NCI-H226 (cell line): ENCODE measurements at regions not wholly inside any gene's neighbourhood (a gene's known extent, or its start where the extent isn't known, plus 50 kb on each side); places are given as distances from the start of the nearest gene placed in this dataset.

Experiments used
- DNase-seq: peaks from one replicate; pipeline ENCODE4 v3.0.0-alpha.2; 2015

DNA sequence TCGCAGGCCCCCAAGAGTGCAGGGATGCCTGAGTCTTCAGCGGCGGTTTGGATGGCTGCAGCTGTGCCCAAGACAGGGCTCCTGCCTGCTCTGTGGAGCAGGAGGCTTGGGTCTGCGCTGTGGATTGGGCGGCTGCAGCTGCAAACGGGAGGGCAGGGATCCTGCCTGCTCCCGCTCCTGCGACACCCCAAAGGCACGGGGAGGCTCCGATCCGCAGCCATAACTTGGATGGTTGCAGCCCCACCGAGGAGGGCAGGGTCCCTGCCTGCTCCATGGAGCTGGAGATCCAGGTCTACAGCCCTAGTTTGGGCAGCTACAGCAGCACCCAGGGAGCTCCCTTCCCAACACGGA, 898.8 kb upstream of the NEGR1 start:
- no peak for DNase-seq

DNA sequence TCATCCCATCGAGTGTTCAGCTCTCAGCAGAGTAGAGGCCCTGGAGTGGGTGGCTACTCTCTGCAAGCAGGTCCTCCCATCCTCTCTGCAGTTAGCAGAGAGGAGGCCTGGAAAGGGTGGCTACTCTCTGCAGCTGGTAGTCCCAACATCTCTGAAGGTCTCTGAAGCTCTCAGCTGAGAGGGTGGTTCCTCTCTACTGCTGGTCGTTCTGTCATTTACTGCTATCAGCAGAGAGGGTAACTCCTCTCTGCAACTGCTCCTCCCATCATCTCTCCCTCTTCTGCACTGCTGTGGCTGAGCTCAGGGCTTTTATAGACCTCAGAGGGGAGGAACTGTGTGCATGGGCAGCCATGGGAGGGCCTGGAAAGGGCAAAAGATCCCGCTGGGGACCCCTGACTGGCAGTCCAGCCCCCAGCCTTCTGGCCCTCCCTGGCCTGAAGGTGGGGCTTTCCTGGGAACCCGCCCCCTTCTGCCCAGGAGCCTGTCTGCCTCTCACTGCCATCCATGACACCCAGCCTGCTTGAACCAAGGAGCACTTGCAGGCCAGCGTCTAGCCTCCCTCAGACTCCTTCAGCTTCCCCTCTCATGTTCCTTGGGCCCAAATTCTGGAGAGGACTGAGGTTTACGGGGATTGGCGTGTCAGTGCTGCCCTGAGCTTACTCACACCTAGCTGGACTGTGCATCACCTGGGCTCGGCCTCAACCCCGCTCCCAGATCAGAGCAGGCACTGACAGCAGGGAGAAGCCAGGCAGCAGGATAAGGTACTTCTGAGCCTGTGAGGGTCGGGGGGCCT, 898.3 kb upstream of the NEGR1 start:
- DNase-seq, result no peak

DNA sequence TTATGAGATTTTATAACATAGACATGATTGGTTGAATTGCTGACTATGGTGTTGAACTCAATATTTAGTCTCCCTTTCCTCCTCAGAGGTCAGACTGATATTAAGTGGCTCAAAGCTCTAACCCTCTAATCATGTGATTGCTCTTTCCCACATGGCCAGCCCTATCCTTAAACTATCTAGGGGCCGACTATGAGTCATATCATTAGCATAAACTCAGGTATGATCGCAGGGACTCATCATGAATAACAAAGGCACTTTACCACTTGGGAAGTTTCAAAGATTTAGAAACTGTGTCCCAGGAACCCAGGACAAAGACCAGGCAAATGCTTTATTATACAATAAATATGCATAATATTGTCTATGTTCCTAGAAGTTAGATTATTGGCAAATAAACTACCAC, 894.6 kb upstream of the NEGR1 start:
- DNase-seq, result no peak

DNA sequence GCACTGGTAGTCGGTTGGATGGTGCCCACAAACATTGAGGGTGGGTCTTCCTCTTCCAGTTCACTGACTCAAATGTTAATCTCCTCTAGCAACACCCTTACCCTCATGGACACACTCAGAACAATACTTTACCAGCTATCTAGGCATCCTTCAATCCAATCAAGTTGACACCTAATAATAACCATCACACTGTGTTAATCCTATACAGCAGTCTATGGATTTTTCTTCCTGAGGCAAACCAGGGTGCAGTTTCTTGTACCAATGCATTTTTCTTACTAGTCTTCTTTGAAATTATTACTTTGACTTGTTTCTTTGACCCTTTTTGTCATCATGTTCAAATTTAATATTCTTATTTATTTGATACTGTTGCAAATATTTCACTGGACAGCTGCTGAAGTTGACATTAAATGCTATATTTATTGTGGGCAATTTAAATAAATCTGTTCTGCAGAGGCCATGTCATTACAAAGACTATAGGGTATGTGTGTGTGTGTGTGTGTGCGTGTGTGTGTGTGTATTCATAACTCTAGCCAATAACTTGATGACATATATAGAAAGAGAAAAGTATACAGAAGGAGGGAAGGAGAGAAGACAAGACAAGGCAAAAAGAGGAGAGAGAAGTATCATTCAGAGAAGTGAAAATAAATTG, 884.8 kb upstream of the NEGR1 start:
- DNase-seq, result no peak

DNA sequence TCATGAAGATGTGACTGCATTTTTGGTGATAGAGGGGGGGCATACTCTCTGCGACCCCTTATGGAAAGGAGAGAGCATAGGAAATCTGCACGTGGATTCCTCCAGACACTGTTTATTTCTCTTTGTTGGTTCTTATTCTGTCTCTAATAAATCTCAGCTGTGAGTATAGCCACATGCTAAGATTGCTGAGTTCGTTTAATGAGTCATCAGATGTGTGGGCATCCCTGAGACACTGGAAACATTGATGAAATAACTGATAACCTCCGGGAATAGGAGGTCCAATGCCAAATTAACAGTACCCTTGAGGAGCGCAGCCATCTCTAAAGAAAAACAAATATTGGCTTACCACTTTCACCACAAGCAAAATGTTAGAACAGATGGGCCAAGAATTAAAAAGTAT, 880.2 kb upstream of the NEGR1 start:
- no peak for DNase-seq

DNA sequence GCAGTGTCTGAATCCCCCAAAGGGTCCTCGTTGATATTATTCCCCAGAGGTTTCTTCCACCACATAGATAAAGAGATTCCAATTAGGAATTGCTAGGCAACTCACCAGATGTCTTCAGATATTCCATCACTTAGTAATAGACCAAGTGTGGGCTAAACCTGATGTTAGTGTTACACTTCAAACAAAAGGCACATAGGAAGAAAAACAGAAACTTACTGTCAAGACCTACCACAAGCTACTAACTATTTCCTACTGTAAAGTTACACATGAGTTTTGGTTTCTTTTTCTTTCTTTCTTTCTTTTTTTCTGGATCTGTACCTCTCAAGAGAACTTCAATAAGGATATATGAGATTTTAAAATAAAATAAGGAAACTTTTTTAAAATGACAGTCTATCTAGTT, 879.1 kb upstream of the NEGR1 start:
- DNase-seq, result no peak

DNA sequence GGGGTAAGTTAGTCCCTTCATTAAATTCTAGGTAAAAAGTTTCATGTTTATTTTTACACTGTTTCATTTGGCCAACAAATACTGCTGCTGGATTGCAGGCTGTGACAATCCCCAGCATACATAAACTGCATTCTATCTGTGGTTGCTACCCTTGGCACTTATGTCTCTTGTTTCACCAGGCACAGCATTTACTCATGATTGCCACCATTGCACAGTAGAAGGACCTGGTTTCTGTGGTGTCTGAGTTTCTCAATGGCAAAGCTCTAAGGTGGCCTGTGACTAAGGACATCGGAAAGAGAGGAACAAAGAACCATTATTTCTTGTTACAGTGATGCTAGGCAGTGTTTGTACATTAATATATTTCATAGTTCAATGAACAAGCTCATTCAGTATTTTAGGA, 878.4 kb upstream of the NEGR1 start:
- no peak for DNase-seq

DNA sequence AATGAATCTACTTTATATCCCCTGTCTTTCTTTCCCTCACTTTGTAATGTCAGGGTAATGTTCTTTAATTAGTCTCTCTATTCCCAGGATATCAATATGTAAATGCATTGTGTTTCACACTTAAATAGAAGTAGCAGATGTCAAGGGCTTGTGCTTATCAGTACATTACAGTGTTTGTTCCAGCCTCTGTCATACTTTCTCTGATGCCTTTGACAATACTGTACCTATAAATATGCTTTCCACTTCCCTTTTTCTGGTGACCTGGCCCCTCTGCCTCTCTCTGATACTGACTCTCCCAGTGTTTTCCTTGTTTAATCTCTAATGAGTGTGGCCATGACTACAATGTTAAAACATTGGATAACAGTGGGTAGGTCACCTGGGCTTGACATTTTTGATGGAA, 862.0 kb upstream of the NEGR1 start:
- no peak for DNase-seq

DNA sequence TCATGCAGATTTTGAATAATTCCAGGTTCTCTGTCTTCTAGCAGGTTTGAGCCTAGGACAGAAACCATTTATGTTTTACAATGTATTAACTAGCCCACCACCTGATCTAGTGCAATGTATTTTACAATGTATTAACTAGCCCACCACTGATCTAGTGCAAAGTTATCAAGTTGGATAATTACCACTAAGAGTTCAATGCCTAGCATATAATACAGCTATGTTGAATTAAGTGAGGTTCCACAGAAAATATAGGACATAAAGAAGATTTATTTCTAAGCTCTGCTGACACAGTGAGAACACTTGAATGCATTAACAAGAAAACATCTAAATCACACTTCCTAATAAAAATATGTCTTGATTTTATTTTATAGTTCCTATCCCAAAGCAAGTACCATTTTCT, 854.6 kb upstream of the NEGR1 start:
- DNase-seq, result no peak

DNA sequence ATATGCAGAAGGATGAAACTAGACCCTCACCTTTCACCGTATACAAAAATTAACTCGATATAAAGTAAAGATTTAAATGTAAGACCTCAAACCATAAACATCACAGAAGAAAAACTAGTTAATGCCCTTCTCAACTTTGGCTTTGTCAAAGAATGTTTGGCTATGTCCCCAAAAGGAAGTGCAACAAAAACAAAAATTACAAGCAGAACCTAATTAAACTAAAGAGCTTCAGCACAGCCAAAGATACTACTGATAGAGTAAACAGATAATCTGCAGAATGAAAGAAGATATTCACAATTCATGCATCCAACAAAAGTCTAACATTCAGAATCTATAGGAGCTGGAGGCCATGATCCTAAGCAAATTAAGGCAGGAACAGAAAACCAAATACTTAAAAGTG, 824.6 kb upstream of the NEGR1 start:
- no peak for DNase-seq

DNA sequence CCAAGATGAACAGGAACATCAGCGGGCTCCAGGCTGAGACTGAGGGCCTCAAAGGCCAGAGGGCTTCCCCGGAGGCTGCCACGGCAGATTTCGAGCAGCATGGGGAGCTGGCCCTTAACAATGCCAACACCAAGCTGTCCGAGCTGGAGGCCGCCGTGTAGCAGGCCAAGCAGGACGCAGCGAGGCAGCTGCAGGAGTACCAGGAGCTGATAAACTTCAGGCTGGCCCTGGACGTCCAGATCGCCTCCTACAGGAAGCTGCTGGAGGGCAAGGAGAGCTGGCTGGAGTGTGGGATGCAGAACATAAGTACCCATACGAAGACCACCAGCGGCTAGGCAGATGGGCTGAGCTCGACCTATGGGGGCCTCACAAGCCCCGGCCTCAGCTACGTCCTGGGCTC, 823.4 kb upstream of the NEGR1 start:
- no peak for DNase-seq

DNA sequence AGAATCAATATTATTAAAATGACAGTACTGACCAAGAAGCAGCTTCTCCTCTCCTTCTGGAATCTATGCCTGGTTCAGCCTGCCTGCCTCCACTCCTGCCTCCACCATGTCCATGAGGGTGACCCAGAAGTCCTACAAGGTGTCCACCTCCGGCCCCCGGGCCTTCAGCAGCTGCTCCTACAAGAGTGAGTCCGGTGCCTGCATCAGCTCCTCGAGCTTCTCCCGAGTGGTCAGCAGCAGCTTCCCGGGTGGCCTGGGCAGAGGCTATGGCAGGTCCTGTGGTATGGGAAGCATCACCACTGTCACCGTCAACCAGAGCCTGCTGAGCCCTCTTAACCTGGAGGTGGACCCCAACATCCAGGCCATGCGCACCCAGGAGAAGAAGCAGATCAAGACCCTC, 822.4 kb upstream of the NEGR1 start:
- DNase-seq, result no peak

DNA sequence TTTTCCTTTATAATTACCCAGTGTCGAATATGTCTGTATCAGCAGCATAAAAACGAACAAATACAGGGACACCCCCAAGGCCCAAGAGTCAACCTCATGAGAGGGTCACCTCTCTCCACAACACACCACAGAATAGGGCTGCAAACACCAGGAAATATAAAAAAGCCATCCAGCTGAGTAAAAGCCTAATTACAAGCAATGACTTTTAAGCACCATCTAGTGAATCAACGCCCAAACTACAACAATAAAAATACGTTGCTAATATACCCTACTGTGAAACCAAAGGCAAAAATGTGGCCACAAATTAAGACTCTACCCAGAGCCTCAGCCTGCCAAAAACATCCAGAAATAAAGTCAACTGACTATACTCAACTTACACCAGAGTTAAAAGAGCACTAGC, 817.9 kb upstream of the NEGR1 start:
- DNase-seq, result no peak

DNA sequence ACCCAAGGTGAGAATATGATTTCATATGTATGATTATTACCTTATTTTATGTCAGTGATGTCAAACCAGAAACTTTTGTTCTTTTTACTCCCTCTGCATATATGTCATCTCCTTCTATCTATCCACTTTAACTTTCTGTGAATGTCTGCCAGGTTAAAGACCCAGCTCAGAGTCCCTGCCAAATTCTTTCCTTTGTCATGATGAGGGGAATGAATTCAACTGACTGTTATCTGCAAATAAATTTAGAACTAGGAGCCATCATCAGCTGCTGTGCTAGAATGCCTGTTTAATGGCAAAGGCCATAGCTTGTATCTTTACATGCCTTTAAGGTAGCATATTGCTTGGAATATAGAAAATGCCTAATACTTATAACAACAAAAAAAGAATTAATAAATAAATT, 815.6 kb upstream of the NEGR1 start:
- DNase-seq, result no peak

DNA sequence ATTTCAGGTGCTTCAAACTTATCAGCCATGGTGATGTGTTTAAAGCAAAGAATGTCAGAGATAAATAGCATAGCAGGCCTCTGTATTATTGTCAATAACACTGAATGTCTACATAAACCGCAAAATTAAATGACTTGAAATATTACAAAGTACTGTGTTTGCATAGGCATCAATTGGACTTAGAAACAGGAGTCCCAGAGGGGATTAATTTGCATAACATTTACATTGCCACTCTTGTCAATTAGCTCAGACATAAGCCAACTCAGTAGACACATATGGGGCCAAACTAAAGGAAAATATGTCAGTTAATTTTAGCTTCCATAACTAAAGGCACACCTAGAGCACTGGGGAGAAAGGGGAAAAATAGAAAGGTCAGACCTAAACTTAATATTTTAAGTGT, 814.5 kb upstream of the NEGR1 start:
- no peak for DNase-seq

DNA sequence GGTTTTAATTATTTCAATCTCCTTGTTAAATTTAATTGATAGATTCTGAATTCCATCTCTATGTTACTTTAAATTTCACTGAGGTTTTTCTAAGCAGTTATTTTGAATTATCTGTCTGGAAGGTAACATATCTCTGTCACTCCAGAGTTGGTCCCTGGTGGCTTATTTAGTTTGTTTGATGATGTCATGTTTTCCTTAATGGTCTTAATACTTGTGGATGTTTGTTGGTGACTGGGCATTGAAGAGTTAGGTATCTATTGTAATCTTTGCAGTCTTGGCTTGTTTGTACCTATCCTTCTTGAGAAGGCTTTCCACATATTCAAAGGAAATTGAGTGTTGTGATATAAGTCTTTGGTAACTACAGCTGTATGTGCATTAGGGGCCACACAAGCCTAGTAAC, 810.0 kb upstream of the NEGR1 start:
- DNase-seq, result no peak

DNA sequence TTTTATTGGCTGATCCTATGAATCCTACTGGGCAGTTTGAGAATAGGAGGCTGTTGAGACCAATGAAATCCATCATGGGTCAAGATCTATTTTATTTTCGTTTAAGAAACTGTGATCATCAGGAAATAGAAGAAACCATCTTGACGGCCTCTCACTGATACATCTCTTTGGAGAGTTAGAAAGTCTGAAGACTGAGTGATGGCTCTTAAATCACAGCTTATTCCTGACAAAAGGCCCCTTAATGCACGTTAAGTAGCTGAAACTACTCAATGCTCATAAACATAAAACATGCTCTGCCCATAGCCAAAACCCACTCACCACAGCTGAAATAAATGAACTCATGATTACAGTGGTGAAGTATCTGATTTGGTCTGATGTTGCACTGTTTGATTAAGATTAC, 784.5 kb upstream of the NEGR1 start:
- no peak for DNase-seq

DNA sequence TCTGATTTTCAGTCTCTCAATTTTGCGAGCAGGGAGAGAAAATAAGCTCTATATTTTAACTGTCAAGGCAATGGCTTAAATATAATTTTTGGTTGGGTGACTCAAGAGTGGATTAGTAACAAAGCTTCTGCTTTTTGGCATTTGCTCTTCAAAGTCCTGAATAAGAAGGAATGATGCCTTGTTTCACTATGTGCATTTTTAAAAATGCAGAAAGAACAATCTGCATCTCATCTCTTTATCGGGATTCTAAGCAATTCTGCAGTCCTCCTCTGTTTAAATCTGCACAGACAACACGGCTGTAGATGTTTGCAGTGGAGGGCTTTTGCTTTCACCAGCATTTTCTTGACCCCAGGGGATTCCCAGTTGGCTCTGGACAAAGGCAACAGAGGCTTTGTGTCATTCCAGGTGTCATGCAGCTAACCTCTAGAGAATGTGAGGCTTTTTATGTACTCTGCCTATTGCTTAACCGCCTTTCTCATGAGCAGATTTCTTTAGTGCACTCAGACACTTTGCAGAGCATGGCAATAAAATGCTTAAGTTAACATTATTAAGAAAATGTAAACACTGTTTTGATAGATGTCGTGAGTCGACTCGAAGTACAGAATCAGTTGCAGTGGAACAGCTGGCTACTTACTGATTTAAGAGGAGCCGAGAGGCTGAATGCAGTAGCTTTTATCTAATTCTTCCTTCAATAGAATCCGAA, 783.2 kb upstream of the NEGR1 start:
- DNase-seq, result no peak

DNA sequence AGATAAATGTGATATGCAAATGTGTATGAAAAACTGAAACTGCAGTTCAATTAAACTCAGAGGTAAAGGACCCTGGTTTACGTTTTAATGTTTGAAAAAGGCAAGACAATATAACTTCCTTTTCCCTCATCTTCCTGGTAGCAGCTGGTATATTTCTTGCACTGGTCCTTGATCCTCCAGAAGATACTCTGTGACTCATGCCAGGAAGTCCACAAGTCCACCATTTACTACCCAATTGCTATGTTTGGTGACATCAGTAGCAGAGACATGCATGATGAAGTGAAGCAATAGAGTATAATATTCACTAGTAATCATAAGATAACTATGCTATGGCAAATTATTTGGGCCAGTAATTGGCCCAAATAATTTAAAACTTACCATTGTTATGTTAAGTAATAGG, 774.5 kb upstream of the NEGR1 start:
- no peak for DNase-seq

DNA sequence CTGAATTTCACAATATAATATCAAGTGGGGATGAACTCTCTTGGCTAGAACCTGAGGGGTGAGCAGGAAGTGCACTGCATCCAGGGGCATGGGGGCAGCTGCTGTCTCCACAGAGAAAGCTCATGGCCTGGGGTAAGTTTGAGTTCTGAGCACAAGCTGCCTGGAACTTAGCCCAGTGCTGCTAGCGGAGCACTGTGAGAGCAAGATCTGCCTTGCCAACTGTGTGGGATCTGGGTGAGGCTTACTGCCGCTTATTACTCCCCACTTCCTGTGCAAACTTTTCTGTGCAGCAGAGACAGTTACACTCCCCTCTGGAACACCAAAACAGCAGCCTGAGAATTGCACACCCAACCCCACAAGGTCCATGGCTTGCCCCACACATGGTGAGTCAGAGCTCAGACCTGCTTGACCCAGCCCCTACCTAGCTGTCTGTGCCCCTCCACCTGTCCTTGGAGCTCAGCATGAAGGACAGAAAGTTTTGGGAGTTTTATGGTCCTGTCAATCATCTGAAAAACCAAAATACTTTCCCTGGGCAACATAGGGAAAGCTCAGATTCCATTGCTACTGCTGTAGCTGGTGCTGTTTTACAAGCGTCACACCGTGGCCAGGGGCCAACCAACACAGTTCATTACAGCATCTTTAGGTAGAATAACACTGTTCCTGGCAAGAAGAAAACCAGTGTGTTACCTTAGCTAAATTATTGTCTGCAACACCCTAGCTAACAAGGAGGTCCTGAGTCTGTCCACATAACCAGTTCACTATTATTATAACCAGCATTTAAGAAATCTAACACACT, 762.1 kb upstream of the NEGR1 start:
- DNase-seq, result no peak

DNA sequence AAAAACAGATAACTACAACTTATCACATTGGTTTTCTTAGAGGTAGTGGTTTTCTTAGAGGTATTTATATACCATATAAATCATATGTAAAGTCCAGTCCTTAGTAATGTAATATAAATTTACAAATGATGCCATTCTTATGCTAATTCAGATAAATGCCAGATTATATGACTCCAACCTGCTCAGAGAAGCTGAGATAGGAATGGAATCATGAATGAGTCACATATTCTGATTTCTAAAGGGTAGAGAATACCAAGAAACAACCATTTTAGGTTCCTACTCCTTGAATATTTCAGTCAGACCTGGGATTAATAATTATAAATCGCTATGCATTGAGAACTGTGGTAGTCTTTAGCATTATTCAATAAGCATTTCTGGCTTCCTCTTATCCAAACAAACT, 760.1 kb upstream of the NEGR1 start:
- DNase-seq, result no peak

DNA sequence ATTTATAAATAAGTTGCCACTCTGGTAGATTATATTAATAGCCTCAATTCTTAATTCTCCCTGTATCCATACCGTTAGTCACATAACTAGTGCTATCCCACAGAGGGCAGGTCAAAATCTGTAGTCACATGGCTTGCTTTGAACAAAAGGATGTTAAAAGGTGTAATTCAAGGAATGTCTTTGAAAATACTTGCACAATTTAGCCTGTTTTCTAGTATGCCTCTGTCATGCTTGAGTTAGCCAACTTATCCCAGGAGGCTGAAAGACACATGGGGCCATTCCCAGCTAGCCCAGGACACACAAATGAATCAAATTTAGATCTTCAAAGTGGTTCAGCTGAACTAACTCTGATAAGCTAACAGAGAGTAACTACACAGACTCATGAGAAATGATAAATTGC, 758.5 kb upstream of the NEGR1 start:
- DNase-seq, result no peak

DNA sequence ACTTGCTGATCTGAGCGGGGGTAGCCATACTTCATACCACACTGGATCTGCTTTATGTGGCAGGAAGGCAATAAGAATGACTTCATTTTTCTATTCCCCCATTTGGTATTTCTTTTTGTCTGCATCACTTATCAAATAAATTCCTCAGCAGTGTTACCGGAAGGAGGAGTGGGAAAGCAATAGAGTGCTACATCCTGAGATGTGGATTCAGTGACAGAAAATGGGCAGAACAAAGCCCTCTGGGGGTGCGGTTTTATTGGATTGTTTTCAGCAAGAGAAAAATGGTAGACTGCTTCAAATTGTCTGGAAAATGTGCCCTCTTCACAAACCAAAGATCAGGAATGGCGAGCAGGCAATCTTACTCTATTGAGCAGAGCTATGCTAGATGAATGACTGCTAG, 751.9 kb upstream of the NEGR1 start:
- no peak for DNase-seq

DNA sequence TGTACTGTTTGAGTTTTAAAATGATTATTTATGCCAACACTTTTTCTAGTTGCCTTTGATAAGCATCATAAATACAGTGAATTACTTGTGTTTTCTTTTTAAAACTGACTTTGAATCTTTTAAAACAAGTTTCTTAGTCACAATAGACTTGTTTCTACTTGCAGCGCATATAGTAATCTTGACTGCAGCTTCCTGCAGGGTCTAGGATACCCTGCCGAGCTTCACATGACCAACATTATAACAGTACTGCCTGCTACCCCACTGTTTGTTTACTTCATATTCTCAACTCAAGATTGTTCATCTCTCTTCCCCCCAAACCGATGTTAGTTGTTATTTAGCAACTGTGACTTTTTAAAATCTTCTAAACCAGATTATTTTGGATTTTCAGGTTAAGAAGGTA, 751.3 kb upstream of the NEGR1 start:
- DNase-seq, result no peak
